ENCODE measurements at regions not wholly inside any gene's neighbourhood (a gene's known extent, or its start where the extent isn't known, plus 50 kb on each side); places are given as distances from the start of the nearest gene placed in this dataset.

DNA sequence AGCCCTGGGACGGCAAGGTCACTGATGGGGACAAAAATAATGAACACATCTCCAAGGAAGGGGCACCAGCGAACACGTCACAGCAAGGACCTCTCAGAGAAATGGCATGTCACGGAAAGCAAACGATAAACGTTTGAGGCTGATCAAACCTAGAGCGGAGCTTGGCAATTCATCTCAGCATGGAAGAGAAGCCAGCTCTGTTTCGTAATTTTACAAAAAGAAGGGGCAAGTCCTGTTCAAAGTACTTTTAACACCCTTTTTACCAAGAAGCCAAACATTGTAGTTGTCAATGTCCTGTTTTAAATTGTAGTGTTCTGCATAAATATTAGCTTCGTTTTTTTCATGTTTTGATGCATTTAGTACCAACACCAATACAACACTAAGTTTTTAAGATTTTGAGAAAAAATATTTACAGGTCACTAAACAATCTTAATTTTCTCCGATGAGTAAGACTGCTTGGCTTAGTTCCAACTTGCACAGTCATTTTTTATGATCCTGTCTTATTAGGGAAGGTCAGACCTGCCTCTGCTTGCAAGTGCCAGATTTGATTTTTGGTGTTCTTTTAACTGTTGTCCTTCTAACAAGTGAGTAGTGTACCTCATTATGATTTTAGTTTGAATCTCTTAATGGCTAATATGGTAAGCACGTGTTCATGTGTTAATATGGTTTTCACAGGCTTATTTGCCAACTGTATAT lies 818.5 kb upstream of the SALL3 start:
- DNase-seq (ENCODE audit: insufficient read length) = no peak
- TF ChIP-seq POLR2AphosphoS5 (IDR thresholded peaks at IDR 0.05; ENCODE audit: low read depth, low read length) (no peak), POLR2A (IDR thresholded peaks at IDR 0.05; ENCODE audit: low read depth, low read length) (no peak), TAF1 (IDR thresholded peaks at IDR 0.05; ENCODE audit: borderline replicate concordance, low read depth, low read length) (no peak)
- no peak for FAIRE-seq

DNA sequence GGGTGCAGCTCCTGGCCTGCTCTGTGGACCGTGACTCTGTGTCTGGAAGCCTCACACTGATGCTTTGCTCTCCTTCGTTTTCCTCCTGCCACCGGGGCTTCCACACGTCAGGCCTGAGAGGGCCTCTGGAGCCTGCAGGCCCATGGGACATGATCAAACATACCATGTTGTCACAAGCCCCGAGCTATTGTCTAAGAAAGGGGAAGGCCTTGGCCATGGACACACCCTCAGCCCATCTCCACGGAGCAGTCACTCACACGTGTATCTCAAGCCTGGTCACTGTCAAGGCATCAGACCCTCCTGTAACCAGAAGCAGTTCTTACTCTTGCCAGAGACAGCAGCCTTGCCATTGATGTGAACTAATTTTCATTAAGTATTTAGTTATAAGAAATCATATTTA lies 814.1 kb upstream of the SALL3 start:
- TF ChIP-seq POLR2A (IDR thresholded peaks at IDR 0.05; ENCODE audit: low read depth, low read length) (no peak), TAF1 (IDR thresholded peaks at IDR 0.05; ENCODE audit: borderline replicate concordance, low read depth, low read length) (no peak), POLR2AphosphoS5 (IDR thresholded peaks at IDR 0.05; ENCODE audit: low read depth, low read length) (no peak)
- DNase-seq (ENCODE audit: insufficient read length) (no peak), FAIRE-seq (no peak)

DNA sequence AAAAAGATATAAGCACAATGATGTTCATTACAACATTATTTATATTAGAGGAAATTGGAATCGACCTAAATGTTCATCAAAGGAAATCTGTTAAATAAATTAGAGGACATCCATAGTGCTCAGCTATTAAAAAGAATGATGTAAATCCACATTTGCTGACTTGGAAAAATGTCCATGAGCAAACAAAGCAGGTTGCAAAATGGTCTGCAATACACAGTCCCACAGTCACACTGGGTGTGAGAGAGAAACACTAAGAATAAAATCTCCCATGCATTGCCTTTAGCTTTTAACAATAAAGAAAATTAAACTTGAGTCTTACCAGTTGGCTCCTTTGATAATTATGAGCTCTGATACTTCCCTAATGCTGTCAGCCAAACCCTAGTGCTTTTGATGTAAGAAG lies 811.1 kb upstream of the SALL3 start:
- FAIRE-seq = no peak
- no peak for TF ChIP-seq POLR2A (IDR thresholded peaks at IDR 0.05; ENCODE audit: low read depth, low read length)
- no peak for TF ChIP-seq TAF1 (IDR thresholded peaks at IDR 0.05; ENCODE audit: borderline replicate concordance, low read depth, low read length)
- no peak for TF ChIP-seq POLR2AphosphoS5 (IDR thresholded peaks at IDR 0.05; ENCODE audit: low read depth, low read length)
- no peak for DNase-seq (ENCODE audit: insufficient read length)

DNA sequence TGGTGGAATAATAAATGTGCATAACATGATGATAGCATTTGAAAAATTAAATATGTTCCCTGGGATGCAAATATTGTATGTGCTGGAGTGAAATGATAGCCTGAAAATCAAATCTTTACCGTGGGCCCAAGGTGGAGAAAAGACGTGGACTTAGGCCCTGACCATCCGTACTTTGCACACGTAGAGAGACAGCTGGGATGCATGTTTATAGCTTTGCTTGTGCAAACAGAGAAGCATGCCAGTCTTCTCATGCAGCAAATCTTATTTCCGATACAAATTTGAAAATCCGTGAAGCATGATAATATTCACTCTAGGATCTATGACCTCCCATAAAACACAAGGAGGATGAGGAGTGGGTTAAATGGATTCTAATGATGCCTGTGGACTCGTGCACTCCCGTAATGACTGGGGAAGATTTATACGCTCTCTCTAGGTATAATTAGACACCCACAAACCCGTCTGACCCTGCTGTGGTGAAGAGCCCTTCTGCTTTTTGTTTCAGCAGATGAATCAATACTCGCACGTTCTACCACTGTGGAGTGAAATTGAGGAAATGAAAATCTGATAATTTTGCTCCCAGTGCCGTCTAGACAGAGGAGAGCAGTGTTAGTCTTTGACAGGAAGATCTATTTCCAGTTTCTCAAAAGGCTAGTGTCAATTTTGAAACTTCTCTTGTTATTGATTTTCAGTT lies 810.3 kb upstream of the SALL3 start:
- DNase-seq (ENCODE audit: insufficient read length) (no peak), FAIRE-seq (no peak)
- TF ChIP-seq POLR2AphosphoS5 (IDR thresholded peaks at IDR 0.05; ENCODE audit: low read depth, low read length) = no peak
- no peak for TF ChIP-seq TAF1 (IDR thresholded peaks at IDR 0.05; ENCODE audit: borderline replicate concordance, low read depth, low read length)
- TF ChIP-seq POLR2A (IDR thresholded peaks at IDR 0.05; ENCODE audit: low read depth, low read length) = no peak

GRCh38 chr18:78171954-78172353 lies 807.7 kb upstream of the SALL3 start:
- TF ChIP-seq TAF1 (IDR thresholded peaks at IDR 0.05; ENCODE audit: borderline replicate concordance, low read depth, low read length) (no peak), POLR2A (IDR thresholded peaks at IDR 0.05; ENCODE audit: low read depth, low read length) (no peak), POLR2AphosphoS5 (IDR thresholded peaks at IDR 0.05; ENCODE audit: low read depth, low read length) (no peak)

DNA sequence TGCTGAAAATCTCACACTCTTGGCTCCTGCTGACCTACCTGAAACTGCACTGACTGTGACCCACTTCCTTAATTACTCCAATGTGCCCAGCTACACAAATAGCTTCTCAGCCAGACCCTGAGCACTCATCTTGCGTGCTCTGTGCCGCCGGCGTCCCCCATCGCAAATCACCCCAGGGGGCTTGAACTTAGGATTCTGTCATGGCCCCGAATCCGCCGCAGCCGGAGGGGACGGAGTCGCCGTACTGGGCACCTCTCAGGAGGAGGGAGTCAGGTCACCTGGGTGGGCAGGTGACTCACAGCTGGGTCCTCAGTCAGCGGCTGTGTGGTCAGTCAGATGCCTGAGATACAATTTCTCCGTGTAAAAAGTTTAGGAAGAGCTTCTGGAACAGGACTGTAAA lies 804.9 kb upstream of the SALL3 start:
- DNase-seq (ENCODE audit: insufficient read length) = no peak
- no peak for TF ChIP-seq TAF1 (IDR thresholded peaks at IDR 0.05; ENCODE audit: borderline replicate concordance, low read depth, low read length)
- no peak for TF ChIP-seq POLR2A (IDR thresholded peaks at IDR 0.05; ENCODE audit: low read depth, low read length)
- no peak for TF ChIP-seq POLR2AphosphoS5 (IDR thresholded peaks at IDR 0.05; ENCODE audit: low read depth, low read length)
- no peak for FAIRE-seq

More at GRCh38 chr18:78171954-78172353, 807.7 kb upstream of the SALL3 start:
- no peak for DNase-seq (ENCODE audit: insufficient read length)
- FAIRE-seq = no peak

GRCh38 chr18:78178812-78179211 lies 800.8 kb upstream of the SALL3 start:
- FAIRE-seq (no peak), DNase-seq (ENCODE audit: insufficient read length) (no peak)
- TF ChIP-seq TAF1 (IDR thresholded peaks at IDR 0.05; ENCODE audit: borderline replicate concordance, low read depth, low read length) (no peak), POLR2AphosphoS5 (IDR thresholded peaks at IDR 0.05; ENCODE audit: low read depth, low read length) (no peak), POLR2A (IDR thresholded peaks at IDR 0.05; ENCODE audit: low read depth, low read length) (no peak)

DNA sequence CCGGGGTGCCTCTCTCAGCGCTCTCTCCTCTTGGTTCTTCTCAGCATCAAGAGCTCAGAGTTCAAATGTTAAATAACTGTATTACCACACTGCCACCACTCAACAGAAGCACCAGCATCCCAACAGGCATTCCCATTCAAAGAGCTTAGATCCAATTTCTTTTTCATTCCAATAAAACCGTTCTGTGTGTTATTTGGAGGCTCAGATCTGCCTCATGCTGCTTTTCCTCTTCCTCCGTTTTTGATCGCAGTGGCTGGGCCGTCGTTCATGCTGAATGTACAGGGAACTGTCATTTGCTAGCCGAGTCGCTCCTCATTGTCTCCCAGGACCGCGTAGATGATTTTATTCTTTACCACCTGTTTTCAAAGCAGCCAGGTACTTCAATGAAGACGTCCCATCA lies 798.9 kb upstream of the SALL3 start:
- FAIRE-seq = no peak
- no peak for DNase-seq (ENCODE audit: insufficient read length)
- TF ChIP-seq POLR2AphosphoS5 (IDR thresholded peaks at IDR 0.05; ENCODE audit: low read depth, low read length) (no peak), TAF1 (IDR thresholded peaks at IDR 0.05; ENCODE audit: borderline replicate concordance, low read depth, low read length) (no peak), POLR2A (IDR thresholded peaks at IDR 0.05; ENCODE audit: low read depth, low read length) (no peak)

- FAIRE-seq (no peak), DNase-seq (ENCODE audit: insufficient read length) (no peak)
- TF ChIP-seq TAF1 (IDR thresholded peaks at IDR 0.05; ENCODE audit: borderline replicate concordance, low read depth, low read length) (no peak), POLR2AphosphoS5 (IDR thresholded peaks at IDR 0.05; ENCODE audit: low read depth, low read length) (no peak), POLR2A (IDR thresholded peaks at IDR 0.05; ENCODE audit: low read depth, low read length) (no peak)
Observed at GRCh38 chr18:78183815-78184214, 795.8 kb upstream of the SALL3 start.

- no peak for DNase-seq (ENCODE audit: insufficient read length)
- no peak for FAIRE-seq
- TF ChIP-seq TAF1 (IDR thresholded peaks at IDR 0.05; ENCODE audit: borderline replicate concordance, low read depth, low read length) = no peak
Observed at GRCh38 chr18:78191276-78191675, 788.3 kb upstream of the SALL3 start.

- FAIRE-seq (no peak), DNase-seq (ENCODE audit: insufficient read length) (no peak)
- TF ChIP-seq POLR2AphosphoS5 (IDR thresholded peaks at IDR 0.05; ENCODE audit: low read depth, low read length) (no peak), TAF1 (IDR thresholded peaks at IDR 0.05; ENCODE audit: borderline replicate concordance, low read depth, low read length) (no peak), POLR2A (IDR thresholded peaks at IDR 0.05; ENCODE audit: low read depth, low read length) (no peak)
Observed at GRCh38 chr18:78192054-78192453, 787.6 kb upstream of the SALL3 start.

DNA sequence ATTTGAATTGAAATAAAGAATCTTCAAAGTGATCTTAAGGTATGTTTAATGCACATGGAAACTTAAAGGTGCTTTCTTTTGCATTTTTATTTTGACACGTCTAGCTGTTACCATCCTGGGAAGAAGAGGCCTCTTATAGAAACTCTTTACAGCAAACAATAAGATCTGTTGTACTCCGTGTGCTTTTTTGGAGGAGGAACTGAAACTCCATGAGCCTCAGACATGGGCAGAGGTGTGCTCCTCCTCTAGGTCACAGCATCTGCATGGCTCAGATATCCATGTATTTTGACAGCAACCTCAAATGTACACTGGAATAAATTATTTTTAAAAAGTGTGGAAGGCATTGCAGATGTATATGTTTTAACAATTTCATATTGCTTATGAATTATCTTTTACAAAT lies 783.3 kb upstream of the SALL3 start:
- DNase-seq (ENCODE audit: insufficient read length) (no peak), FAIRE-seq (no peak)
- TF ChIP-seq TAF1 (IDR thresholded peaks at IDR 0.05; ENCODE audit: borderline replicate concordance, low read depth, low read length) (no peak), POLR2A (IDR thresholded peaks at IDR 0.05; ENCODE audit: low read depth, low read length) (no peak), POLR2AphosphoS5 (IDR thresholded peaks at IDR 0.05; ENCODE audit: low read depth, low read length) (no peak)

All from GM12892 (cell line).